OCI-LY1 (cell line): ENCODE measurements at regions not wholly inside any gene's neighbourhood (a gene's known extent, or its start where the extent isn't known, plus 50 kb on each side); places are given as distances from the start of the nearest gene placed in this dataset.

Experiments
- EZH2 ChIP-seq: fragments of 200-600 bp; sonication (generic), shearing (Covaris generic); IDR thresholded peaks from 2 replicates; pipeline ENCODE4 v1.8.0; 2017; ENCODE audit warnings: borderline replicate concordance, mixed run types, mild to moderate bottlenecking, antibody characterized with exemption, low read length, moderate library complexity, mixed read lengths
- TF ChIP-seq, protein P1 (sequence below): fragments of 200-600 bp; sonication (generic), shearing (Covaris generic); IDR thresholded peaks from 2 replicates; pipeline ENCODE4 v1.5.1; 2017; ENCODE audit warnings: mild to moderate bottlenecking, antibody characterized with exemption, low read length, moderate library complexity, mixed read lengths

DNA sequence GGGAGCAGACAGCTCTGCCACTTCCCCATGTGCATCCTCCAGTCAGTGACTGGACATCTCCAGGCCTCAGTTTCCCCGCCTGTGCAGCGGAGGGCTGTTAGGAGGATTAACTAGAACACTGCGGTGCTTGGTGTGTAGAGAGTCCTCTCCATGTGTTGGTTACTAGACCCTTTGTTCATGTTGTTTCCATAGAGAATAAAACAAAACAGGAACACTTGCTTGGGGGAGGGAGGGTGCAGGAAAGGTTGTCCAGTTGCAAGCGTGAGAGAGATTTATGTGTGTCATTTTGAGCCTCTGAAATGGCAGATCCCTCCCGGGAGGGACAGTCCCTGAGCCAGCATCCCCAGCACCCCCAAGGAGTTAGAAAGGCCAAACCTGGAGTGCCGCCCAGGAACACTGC lies 184.0 kb upstream of the LYSMD4 start:
- TF ChIP-seq, protein P1, sequence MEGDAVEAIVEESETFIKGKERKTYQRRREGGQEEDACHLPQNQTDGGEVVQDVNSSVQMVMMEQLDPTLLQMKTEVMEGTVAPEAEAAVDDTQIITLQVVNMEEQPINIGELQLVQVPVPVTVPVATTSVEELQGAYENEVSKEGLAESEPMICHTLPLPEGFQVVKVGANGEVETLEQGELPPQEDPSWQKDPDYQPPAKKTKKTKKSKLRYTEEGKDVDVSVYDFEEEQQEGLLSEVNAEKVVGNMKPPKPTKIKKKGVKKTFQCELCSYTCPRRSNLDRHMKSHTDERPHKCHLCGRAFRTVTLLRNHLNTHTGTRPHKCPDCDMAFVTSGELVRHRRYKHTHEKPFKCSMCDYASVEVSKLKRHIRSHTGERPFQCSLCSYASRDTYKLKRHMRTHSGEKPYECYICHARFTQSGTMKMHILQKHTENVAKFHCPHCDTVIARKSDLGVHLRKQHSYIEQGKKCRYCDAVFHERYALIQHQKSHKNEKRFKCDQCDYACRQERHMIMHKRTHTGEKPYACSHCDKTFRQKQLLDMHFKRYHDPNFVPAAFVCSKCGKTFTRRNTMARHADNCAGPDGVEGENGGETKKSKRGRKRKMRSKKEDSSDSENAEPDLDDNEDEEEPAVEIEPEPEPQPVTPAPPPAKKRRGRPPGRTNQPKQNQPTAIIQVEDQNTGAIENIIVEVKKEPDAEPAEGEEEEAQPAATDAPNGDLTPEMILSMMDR, result no peak
- no peak for TF ChIP-seq EZH2
